Stimulated activated CD4-positive, alpha-beta T cell treated with anti-CD3 and anti-CD28 coated beads, Interleukin-15, amount 100 ng/mL, for 48 hours (primary cell): ENCODE measurements at regions not wholly inside any gene's neighbourhood (a gene's known extent, or its start where the extent isn't known, plus 50 kb on each side); places are given as distances from the start of the nearest gene placed in this dataset.
"Not testable (repeated sequence)": the region's sequence is repeated elsewhere in the genome, so short reads cannot be mapped to it uniquely, and the experiment has no call there.

ENCODE experiments used
- DNase-seq, 2 donors: peaks; one replicate each; pipeline ENCODE4 v3.0.0-alpha.2; 2020; ENCODE audit warnings: low read depth in 2 of 2

DNA sequence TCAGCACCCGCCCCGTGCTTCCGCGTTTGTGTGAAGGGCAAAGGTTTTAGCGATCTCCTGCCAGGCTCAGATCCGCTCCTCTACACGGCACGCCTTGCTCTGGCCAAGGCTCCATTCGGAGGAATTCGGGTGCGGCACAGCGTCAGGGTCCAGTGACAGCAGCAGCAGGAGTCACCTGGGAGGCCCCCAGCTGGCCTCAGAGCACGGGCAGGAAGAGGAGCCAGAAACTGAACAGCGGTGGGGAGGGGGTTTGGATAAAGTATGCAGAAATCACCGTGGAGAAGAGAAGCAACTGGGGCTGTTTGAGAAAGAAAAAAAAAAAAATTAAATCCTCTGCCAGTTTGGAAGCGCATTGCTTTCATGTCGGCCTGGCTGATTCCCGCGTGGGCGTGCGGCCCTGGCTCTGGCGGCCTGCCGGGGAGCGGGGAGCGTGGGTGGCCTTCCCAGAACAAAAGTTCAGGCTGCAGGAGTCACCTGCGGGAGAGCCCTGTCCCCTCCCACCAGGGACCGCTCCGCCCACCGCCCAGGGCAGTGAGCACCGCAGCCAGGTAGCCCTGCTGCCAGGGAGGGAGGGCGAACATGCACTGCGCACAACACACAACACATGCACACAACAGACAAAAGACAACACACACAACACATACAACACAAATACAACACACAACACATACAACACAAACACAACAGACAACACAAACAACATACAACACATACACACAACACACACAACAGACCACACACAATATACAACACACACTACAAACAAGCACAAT, 107.6 kb downstream of the ETS2 start:
- peak in 1 of 2 donors; percentile 9 for DNase-seq

DNA sequence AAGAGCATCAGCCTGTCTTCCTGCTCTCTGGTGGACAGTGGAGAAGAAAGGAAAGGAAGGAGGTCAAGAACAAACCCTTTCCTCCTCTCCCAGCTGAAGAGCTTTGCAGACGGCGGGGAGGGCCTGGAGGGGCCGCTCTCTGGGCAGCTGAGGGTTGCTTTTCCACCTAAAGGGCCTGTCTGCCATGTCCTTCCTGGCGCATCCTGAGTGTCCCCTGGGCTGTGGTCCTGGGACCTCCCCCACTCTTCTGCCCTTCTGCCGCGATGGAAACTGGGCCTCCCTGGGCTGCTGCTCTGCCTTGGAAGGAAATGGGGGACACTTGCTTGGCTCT, 107.0 kb downstream of the ETS2 start:
- DNase-seq: no peak

DNA sequence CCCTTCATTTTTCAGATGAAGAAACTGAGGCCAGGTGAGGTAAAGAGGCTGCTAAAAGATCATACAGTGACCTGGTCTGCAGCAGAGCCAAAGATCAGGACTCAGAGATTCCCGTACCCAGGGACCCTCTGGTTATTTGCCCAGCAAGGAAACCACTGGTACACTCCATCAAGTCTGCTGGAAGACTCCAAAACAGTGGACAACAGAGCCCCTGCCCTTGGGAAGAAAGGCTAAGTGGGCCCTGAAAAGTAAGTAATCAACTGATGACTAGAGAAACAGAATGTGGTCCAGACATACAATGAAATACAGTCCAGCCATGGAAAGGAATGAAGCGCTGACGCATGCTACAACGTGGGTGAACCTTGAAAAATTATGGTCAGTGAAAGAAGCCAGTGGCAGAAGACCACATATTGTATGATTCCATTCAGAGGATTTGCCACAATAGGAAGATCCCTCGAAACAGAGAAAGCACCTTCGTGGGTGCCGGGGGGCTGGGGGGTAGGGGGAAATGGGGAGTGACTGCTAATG, 106.4 kb downstream of the ETS2 start:
- no peak for DNase-seq

DNA sequence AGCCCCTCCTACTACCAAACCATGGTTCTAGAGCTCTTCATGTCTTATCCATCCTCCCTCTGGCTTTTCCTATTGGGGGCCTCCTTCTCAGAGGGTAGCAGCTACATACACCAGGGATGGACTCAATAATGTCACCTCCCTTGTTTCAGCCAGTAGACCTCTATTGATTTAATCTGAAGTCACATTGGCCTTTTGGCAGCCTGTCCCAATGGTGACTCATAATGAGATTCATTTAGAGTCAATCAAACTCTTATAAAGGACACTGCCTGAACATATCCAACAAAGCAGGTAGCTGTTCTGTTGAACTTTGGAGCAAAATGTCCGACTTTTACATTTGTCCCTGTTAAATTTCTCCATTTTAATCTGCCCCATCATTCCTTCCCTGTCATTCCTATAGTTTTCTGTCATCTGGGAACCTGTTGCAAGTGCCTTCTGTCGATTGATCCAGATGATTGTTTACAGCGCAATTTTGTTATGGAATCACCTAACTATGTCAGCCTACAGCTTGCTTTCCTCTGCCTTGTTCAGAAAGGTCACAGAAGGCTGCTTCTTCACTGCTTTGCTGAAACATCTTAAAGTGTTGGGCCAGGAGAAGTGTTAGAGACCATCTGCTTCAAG, 105.9 kb downstream of the ETS2 start:
- DNase-seq: no peak

DNA sequence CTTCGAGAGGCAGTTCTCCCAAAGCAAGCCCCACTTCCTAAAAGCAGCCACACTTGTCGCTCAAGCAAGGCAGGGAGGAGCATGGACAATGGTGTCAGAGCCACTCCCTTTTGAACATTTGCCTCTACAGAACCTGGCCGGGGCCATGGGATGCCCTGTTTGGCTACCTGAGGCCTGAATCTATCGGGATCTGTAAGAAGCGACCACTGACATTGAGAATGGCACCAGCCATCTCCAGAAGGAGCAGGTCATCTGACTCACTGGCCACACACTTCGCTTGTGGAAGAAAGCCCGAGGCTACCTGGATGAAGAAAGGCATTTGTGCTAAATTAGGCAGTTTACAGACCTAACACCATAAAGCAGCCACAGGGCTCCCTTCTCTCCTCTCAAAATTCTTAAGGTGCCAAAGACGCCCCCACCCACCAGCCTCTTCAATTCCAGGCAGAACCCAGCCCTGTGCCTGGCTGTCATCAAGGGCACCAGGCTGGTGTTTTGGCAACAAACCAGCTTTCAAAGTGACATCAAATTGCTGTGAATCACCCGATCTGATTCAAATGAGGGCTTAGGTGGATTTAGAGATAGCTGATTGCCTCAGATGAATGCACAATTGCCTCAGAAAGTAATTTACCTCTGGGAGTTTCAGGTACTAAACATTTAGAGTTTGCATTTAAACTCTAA, 104.8 kb downstream of the ETS2 start:
- DNase-seq: peak in 1 of 2 donors; percentile 21

DNA sequence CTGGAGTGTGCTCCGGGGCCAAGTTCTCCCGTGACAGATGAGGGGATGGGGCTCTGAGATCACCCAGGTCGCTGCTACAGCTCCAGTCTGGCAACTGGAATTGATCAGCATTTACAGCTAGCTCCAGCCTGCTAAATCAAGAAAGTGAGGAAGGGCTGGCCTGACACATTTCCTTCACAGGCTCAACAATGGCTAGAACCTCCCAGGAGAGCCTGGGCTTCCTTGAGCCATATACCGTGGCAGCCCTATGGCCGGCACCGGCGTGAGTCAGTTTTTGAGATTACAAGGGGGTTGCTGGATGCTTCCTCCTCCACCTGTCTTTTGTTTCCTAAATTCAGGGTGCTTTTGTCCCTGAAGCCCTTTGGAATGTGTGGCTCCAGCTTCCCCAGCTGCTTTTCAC, 104.2 kb downstream of the ETS2 start:
- DNase-seq: no peak

DNA sequence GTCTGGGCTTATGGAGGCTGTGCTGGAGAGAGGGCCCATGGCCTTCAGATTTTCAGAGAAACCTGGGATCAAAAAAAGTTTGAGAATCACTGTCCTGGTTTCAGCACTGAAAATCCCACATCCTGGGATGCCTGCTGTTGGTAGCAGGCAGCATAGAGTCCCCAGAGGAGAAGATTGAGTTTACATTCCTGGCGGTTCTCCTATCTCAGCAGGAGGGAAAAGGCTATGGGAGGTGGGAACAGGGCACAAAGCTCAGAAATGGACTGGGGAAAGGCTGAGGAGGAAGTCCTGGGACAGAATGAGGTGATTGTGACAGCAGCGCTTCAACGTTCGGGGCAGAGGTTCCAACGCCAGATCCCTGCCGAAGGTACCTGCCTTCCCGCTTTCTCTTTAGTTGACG, 103.4 kb downstream of the ETS2 start:
- no peak for DNase-seq

DNA sequence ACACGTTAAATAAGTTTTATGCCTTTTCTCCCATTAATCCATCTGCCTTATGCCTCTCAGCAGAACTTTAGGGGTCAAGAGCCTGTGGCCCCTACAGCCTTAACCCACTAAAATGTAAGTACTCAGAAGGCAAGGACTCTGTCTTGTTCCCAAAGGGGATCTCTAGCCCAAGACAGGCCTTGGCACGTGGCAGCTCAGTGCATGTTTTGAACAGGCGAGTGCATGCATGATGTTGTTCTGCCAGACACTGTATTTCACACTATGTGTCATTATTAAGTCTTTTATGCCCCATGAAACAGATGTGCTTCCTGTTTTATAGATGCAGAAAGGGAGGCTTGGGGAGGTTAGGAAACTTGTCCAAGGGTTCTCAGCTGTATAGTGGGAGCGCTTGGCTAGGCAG, 102.8 kb downstream of the ETS2 start:
- no peak for DNase-seq

DNA sequence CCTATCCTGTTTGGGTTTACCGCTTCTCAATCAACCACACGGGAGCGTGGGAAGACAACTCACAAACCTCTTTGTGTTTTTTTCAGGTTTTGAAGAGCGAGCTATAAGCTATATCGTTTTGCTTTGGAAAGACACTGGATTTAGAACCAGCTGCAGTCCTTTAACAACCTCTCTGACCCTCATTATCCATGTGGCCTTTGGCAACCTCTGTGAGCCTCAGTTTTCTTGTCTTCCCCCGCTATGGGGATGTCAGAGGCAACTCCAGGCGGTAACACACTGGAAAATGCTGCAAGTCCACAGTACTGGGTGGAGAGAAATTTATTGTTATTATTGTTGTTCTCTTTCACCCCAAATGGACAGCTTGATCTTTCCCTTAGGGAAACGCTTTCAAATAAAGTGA, 100.0 kb downstream of the ETS2 start:
- DNase-seq: no peak

DNA sequence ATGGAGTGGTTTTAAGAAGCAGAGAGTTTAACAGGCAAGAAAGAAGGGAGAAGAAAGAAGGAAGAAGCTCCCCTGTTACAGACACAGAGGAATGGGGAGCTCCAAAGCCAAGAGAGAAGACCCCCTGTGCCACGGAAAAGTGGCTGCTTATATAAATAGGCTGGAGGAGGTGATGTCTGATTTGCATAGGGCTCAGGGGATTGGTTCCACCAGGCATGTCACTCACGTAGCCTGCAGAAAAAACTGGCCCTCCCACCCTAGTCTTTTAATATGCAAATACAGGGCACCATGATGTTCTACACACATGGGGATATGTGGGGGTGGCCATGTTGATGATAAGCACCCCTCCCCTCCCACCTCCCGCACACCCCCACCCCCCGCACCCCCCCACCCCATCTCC, 99.6 kb downstream of the ETS2 start:
- no peak for DNase-seq

DNA sequence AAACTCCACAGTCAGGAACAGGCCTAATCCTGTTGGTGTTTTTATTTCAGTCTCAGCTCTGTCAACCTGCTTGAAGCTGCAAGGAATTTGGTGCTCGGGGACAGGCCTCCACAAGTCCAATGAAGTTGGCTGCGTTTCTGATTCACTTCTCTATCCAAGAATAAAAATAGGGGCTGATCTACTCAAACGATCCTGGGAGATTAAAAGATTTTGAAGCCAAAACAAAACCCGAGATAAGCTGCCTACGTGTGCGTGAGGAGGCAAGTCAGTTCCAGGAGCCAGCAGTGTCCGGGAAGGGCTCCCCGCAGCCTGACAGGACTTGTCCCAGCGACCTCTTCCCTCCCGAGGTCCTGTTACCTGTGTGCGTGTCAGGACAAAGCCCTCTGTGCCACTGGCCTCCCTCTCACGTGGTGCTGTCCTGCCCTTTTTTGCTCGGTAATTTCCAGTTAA, 98.0 kb downstream of the ETS2 start:
- DNase-seq: no peak

DNA sequence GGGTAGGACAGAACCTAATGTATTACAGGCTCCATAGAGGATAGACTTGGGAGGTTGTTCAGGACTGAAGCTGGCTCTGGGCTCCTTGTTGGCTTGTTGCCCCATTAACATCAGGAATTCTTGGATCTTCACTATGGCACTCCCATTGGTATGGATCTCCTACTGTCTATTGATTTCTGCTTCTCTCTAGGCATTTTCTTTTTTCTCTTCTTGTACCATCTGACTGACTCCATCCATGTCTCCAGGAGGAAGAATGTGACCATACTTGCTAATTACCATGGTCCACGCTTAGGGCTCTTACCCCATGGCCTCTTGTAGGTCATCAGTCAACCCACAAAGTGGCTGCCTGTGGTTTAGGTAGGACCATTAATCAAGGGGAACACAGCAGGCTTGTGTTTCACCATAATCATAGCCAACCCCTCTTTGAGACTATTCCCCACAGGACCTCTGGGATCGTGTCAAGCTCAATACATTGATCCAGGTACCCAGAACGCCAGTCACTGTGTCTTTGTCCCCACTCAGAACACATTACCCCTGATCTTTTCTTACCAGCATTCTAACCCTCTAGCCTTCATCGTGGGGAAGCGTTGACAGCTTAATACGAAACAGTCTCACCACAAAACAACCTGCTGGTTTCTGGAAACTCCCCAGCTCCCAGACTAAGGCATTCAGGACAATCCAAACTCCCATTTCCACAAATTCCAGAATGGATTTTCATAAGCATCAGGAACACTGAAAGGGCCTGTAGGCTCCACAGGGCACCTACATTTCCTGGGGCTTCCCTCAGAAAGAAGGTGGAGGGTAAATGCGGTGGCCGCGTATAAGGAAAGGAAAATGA, 97.1 kb downstream of the ETS2 start:
- DNase-seq: no peak

DNA sequence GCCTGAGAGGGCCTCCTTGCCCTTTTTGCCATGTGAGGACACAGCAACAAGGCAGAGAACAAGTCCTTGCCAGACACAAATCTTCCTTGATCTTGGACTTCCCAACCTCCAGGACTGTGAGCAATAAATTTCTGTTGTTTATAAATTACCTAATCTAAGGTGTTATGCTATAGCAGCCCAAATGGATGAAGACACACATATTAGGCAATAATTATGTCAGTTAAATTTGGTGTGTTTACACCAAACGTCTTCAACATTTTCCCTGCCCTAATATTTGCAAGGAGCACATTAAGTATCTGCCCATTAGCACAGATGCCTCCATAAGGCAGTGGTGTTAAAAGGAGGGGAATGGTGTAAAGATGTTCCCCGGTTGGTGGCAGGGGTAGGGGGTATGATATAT, 94.8 kb downstream of the ETS2 start:
- no peak for DNase-seq

DNA sequence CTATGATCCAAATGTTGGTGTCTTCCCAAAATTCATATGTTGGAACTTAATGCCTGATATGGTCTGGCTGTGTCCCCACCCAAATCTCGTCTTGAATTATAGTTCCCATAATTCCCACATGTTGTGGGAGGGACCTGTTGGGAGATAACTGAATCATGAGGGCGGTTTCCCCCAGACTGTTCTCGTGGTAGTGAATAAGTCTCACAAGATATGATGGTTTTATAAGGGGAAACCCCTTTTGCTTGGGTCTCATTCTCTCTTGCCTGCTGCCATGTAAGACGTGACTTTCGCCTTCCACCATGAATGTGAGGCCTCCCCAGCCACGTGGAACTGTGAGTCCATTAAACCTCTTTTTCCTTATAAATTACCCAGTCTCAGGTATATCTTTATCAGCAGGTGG, 94.3 kb downstream of the ETS2 start:
- not testable (repeated sequence) for DNase-seq

DNA sequence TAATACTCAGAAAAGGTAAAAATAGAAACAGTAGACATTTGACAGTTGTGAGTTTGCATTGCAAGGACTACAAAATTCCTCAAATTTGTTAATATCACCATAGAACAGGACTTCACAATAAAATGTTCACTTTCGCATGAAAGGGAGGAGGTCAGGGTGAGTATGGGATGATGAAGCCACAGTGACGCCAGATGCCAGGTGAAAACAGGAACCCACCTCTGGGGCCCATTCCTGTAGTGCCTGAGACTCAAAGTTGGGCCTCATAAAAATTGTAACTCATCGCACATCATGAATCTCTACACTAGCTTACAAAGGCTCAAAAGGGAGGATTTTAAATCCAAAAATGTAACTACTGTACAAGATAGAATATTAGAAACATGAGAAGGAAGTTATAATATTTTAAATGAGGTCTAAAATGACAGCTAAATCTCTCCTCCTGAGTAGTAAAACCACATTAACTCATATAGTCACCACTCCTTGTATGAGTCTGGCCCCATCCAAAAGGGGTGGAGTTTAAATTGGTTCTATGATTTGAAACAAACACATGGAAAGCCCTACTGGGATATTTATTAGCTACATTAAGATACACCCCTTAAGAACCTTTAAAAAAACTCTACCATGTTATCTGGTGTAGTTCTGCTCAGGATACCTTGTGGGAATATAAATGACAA, 93.7 kb downstream of the ETS2 start:
- DNase-seq: no peak

DNA sequence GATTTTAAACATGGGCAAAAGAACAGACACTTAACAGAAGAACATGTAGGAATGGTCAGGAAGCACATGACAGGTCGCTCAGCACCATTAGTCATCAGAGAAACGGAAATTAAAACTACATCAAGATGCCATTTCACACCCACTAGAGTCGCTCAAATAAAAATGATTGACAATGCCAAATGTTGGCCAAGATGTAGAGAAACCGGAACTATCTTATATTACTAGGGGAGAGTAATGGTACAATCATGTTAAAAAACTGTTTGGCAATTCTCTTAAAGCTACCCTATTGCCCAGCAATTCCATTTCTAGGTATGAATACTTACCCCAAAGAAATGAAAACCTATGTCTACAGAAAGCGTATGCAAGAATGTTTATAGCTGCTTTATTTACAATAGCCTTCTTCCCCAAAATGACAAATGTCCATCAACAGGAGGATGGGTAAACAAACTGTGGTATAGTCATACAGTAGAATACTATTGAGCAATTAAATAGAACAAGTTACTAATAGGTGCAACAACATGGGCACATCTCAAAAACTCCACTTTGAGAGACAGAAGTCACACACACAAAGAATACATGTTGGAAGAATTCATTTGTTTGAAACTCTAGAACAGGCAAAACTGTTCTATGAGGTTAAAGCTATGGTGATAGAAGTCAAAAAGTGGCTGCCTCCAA, 92.8 kb downstream of the ETS2 start:
- DNase-seq: no peak

DNA sequence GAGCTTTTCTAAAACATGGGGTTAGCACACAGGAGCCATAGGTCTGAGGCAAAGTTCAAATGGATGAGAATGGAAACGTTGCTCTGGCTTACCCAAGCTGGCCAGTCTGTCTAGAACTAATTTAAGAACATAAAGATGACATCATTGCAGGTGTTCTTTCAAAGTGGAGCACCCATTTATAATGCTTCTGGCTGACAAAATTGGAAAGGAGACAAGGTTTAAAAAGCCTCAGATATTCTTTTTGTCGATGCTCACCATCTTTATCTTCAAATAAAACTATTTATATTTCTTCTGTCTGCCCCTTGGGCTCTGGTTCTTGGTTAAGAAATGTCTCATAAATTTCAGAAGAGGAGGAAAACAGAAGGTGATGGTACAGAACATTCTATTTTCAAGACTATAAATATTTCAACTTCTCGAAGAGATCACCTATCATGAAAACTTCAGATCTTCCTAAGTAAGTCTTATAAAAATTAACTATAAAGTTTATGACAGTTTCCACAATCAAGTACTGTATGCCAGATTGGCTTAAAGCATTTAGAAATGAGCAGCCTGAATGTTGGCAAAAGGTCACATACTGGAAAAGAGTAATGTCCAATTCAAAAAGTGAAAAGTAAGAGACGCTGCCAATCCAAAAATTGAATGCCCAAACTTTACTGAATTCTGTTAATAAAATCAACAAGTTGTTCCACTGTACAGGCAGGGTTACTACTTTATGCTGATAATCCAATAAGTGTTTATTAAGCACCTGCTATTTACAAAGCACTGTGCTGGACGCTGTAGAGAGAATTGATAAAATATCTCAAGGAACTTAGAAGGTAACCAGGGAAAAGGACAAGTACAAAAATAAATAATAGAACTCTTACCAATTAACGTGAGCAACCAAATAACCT, 92.0 kb downstream of the ETS2 start:
- no peak for DNase-seq

DNA sequence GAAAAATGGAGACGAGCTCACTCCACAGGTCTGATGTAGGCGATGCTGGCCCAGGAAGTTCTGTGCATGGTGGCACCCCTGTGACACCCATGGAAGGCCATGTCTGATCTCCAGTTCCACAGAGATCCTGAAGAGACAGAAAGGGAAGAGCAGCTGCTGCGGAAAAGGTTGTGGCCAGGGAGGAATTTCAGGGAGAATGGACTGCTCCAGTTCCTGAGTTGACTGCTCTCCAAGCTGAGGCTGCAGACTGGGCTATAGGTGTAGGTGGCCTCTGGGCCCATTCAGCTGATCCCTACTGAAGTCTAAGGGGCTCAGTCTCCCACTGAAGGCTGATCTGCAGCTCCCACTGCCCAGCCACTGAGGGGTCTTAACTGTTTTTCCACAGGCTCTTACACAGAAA, 89.2 kb downstream of the ETS2 start:
- DNase-seq: no peak

DNA sequence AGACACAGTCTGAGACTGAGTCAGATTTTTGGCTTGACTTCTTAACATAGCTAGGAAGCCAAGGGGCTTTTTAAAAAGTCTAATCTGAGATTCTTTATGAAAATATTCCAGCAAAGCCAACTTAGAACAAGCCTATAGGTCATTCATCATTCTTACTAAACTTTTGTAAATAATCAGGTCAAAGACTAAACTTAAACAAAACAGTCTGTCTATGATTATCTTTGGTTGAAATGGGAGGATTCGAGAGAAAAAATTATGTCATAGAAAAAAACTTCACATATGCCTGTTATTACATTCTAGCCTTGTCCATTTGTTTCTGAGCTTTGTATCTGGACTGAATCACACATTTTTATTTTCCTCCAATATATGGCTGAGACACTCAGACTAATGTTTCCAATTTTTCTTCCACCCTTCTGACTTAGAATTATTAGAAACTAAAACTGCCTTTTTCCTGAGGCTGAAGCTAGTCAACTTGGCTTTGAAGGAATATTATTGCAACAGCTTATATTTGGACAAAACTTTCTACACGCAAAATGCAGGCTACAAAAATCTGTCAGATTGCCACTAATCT, 83.3 kb downstream of the ETS2 start:
- DNase-seq: no peak

DNA sequence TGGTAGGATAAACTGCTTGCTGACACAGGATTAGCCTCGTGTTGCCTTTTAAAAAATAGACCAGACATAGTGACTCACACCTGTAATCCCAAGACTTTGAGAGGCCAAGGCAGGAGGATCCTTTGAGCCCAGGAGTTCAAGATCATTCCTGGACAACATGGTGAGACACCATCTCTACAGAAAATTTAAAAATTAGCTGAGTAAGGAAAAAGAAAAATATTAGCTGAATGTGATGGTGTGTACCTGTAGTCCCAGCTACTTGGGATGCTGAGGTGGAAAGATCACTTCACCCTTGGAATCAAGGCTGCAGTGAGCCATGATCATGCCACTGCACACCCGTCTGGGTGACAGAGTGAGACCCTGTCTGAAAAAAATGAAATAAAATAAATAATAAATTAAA, 82.0 kb downstream of the ETS2 start:
- DNase-seq: no peak
